ENCODE measurements at regions not wholly inside any gene's neighbourhood (a gene's known extent, or its start where the extent isn't known, plus 50 kb on each side); places are given as distances from the start of the nearest gene placed in this dataset.

DNA sequence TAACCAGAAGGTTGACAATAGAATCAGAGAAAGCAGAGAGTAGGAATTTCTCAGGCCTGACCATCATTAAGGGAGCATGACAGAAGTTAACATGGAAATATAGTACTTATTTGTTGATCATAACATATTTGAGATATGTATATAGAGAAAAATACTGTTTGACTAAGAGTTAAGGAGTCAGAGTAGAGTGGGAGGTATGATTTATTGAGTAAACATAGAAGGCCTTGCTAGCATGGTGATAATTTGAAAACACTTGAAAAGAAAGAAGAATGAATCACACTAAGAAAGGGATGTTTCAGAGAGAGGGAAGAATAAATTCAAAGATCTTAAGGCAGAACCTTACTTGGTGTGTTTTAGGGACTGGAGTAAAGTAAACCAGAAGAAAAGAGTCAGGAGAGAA lies 437.2 kb upstream of the TECRL start:
- ATAC-seq (no peak), DNase-seq (no peak)
- Histone ChIP-seq H3K4me3 (ENCODE audit: low read length) (no peak overlapping the region), H3K27me3 (ENCODE audit: control insufficient read depth, insufficient read depth, low read length) (no peaks in the 10 kb centered on the region), H3K9me3 (ENCODE audit: control insufficient read depth, insufficient read depth, low read length) (no peaks in the 10 kb centered on the region), H3K27ac (ENCODE audit: low read length) (no peak overlapping the region), H3K36me3 (ENCODE audit: control insufficient read depth, insufficient read depth, low read length) (no peaks in the 10 kb centered on the region), H3K4me1 (ENCODE audit: control insufficient read depth, insufficient read depth, low read length) (no peaks in the 10 kb centered on the region)
- Mint-ChIP-seq H3K27me3 (ENCODE audit: low read depth in 2 of 2) (no peaks in the 10 kb centered on the region), H3K9me3 (peaks cover 24 to 25% of the 10 kb centered on the region in 2 donors), H3K4me3 (no peak overlapping the region), H3K27ac (no peak overlapping the region), H3K4me1 (no peaks in the 10 kb centered on the region), H3K36me3 (no peaks in the 10 kb centered on the region)
- intact Hi-C loops (cut with micrococcal nuclease): no loop called here
- TF ChIP-seq, protein P1, sequence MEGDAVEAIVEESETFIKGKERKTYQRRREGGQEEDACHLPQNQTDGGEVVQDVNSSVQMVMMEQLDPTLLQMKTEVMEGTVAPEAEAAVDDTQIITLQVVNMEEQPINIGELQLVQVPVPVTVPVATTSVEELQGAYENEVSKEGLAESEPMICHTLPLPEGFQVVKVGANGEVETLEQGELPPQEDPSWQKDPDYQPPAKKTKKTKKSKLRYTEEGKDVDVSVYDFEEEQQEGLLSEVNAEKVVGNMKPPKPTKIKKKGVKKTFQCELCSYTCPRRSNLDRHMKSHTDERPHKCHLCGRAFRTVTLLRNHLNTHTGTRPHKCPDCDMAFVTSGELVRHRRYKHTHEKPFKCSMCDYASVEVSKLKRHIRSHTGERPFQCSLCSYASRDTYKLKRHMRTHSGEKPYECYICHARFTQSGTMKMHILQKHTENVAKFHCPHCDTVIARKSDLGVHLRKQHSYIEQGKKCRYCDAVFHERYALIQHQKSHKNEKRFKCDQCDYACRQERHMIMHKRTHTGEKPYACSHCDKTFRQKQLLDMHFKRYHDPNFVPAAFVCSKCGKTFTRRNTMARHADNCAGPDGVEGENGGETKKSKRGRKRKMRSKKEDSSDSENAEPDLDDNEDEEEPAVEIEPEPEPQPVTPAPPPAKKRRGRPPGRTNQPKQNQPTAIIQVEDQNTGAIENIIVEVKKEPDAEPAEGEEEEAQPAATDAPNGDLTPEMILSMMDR (IDR thresholded peaks at IDR 0.05): no peak

DNA sequence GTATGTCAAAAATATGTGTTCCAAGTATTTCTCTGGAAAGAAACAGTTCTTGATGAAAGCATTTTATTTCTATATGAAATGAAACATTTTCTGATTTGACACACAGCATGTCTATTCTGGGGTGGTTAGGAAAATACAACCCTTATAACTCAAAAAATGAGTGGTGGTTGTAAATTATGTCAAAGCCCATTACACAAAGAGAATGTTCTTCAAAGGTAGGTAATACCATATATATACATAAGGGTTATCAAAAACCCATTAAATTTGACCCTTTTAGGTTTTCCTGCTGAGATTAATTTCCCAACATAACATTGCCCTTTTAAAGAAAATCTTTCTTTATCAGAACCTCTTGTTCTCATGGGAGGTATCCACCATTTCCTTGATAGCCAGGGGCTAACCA lies 420.5 kb upstream of the TECRL start:
- Mint-ChIP-seq H3K4me3 (no peak overlapping the region), H3K27me3 (ENCODE audit: low read depth in 2 of 2) (no peaks in the 10 kb centered on the region), H3K27ac (no peak overlapping the region), H3K36me3 (peaks cover 16% of the 10 kb centered on the region), H3K9me3 (peaks cover 13 to 17% of the 10 kb centered on the region in 2 donors), H3K4me1 (no peaks in the 10 kb centered on the region)
- DNase-seq (no peak), ATAC-seq (no peak)
- Histone ChIP-seq H3K36me3 (ENCODE audit: control insufficient read depth, insufficient read depth, low read length) (no peaks in the 10 kb centered on the region), H3K4me1 (ENCODE audit: control insufficient read depth, insufficient read depth, low read length) (no peaks in the 10 kb centered on the region), H3K27me3 (ENCODE audit: control insufficient read depth, insufficient read depth, low read length) (no peaks in the 10 kb centered on the region), H3K9me3 (ENCODE audit: control insufficient read depth, insufficient read depth, low read length) (no peaks in the 10 kb centered on the region), H3K27ac (ENCODE audit: low read length) (no peak overlapping the region), H3K4me3 (ENCODE audit: low read length) (no peak overlapping the region)
- TF ChIP-seq, protein P1 (IDR thresholded peaks at IDR 0.05): no peak
- intact Hi-C loops (cut with micrococcal nuclease): no loop called here

DNA sequence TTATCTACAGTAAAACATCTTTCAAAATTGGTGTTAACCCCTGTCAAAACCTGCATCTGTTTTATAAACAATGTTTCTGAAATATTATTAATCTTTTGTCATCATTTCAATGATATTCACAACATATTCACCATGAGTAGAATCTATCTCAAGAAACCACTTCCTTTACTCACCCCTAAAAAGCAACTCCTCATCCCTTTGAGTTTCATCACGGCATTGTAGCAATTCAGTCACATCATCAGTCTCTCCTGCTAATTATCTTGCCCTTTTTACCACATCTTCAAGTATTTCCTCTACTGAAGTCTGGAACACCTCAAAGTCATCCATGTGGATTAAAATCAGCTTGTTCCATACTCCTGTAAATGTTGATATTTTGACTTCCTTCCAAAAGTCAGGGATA lies 415.3 kb upstream of the TECRL start:
- Histone ChIP-seq H3K27me3 (ENCODE audit: control insufficient read depth, insufficient read depth, low read length) (no peaks in the 10 kb centered on the region), H3K27ac (ENCODE audit: low read length) (no peak overlapping the region), H3K36me3 (ENCODE audit: control insufficient read depth, insufficient read depth, low read length) (no peaks in the 10 kb centered on the region), H3K4me1 (ENCODE audit: control insufficient read depth, insufficient read depth, low read length) (no peaks in the 10 kb centered on the region), H3K9me3 (ENCODE audit: control insufficient read depth, insufficient read depth, low read length) (no peaks in the 10 kb centered on the region), H3K4me3 (ENCODE audit: low read length) (no peak overlapping the region)
- TF ChIP-seq, protein P1 (IDR thresholded peaks at IDR 0.05): no peak
- H3K27ac Mint-ChIP-seq: no peak overlapping the region
- 71% methylated on average over 1 of the region's 1 CpG for WGBS (ENCODE audit: insufficient coverage)
- H3K9me3 Mint-ChIP-seq: peaks cover 7 to 10% of the 10 kb centered on the region in 2 donors
- H3K27me3 Mint-ChIP-seq (ENCODE audit: low read depth in 2 of 2): no peaks in the 10 kb centered on the region
- intact Hi-C loops (cut with micrococcal nuclease): no loop called here
- DNase-seq (no peak), ATAC-seq (no peak)
- no peaks in the 10 kb centered on the region for H3K4me1 Mint-ChIP-seq
- H3K36me3 Mint-ChIP-seq: no peaks in the 10 kb centered on the region
- H3K4me3 Mint-ChIP-seq: no peak overlapping the region

DNA sequence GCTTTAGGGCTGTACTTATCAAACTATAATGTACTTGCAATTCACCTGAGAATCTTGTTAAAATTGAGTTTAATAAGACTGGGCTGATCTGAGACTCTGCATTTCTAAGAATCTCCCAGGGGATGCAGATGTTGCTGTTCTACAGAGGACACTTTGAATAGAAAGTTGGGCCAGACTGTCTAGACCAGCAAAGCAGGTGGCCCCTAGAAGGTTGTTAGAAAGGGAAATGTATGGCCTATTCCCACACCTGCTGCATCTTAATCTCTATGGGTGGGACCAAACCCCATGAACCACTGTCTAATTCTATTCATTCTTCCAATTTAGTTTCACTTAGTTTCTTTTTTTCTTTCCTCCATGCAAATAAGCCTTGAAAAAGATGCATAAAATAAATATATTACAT lies 413.2 kb upstream of the TECRL start:
- Histone ChIP-seq H3K36me3 (ENCODE audit: control insufficient read depth, insufficient read depth, low read length) (no peaks in the 10 kb centered on the region), H3K9me3 (ENCODE audit: control insufficient read depth, insufficient read depth, low read length) (no peaks in the 10 kb centered on the region), H3K27ac (ENCODE audit: low read length) (no peak overlapping the region), H3K27me3 (ENCODE audit: control insufficient read depth, insufficient read depth, low read length) (no peaks in the 10 kb centered on the region), H3K4me1 (ENCODE audit: control insufficient read depth, insufficient read depth, low read length) (no peaks in the 10 kb centered on the region), H3K4me3 (ENCODE audit: low read length) (no peak overlapping the region)
- intact Hi-C loops (cut with micrococcal nuclease): no loop called here
- Mint-ChIP-seq H3K4me3 (no peak overlapping the region), H3K36me3 (no peaks in the 10 kb centered on the region), H3K27me3 (ENCODE audit: low read depth in 2 of 2) (no peaks in the 10 kb centered on the region), H3K27ac (no peak overlapping the region), H3K9me3 (peaks cover 8 to 15% of the 10 kb centered on the region in 2 donors), H3K4me1 (no peaks in the 10 kb centered on the region)
- TF ChIP-seq, protein P1 (IDR thresholded peaks at IDR 0.05): no peak
- ATAC-seq: no peak
- no peak for DNase-seq
